NCI-H460 (cell line): ENCODE measurements at regions not wholly inside any gene's neighbourhood (a gene's known extent, or its start where the extent isn't known, plus 50 kb on each side); places are given as distances from the start of the nearest gene placed in this dataset.
"Not testable (repeated sequence)": the region's sequence is repeated elsewhere in the genome, so short reads cannot be mapped to it uniquely, and the experiment has no call there.

Experiments
- DNase-seq: peaks from one replicate; pipeline ENCODE4 v3.0.0-alpha.2; 2016; ENCODE audit warnings: low read depth; ENCODE audit errors: extremely low read depth

DNA sequence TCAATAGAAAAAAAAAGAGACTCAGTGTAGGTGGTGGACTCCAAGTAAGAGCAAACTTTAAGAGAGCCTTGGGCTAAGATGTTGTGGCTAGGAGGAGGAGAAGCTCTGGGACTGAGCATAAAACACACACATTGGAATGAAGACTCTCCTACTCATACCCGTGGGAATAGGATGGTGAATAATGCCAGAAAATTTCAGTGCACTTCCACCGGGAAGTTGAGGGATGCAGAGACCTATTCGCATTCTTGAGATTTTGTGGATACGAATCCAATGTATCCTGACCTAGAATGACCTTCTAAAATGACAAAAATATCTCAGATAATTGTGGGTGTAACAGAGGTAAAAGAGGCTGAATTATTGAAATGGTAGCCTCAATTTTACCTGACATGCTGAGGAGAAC lies 388.7 kb upstream of the SGO1 start:
- DNase-seq: no peak

DNA sequence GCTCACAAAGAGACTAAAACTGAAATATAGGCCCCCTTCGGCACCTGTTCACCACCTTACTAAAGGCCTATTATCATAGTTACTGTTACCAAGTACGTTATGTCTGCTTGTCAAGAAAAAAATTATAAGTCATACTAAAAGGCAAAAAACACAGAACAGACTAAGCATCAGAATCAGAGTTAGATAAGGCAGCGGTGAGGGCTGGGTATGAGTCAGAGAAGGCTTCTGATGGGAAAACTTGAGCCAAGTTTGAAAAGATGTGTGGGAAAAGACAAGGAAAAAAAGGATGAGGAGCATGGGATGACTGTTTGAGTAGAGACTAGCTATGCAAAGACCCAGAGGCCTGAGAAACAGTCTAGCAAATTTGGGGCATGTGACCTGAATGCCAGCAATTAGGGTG lies 387.2 kb upstream of the SGO1 start:
- no peak for DNase-seq

DNA sequence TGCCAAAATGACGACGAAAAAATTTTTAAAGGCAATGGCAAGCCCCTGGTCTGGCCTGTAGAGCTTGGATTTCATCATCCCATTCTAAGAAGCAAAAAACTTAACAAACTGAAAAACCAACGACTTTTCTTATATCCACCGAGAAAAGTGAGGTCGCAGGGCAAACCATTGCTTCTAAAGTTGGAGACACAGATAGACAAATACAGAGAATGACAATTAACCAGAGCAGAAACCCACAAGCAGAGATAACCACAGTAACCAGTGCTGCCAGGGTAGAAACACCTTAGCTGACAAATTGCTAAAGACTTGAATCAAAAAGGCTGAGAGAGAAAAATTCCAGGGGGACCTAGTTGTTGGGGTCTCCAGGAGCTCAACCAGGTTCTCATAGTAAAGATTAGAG lies 386.5 kb upstream of the SGO1 start:
- DNase-seq: no peak

DNA sequence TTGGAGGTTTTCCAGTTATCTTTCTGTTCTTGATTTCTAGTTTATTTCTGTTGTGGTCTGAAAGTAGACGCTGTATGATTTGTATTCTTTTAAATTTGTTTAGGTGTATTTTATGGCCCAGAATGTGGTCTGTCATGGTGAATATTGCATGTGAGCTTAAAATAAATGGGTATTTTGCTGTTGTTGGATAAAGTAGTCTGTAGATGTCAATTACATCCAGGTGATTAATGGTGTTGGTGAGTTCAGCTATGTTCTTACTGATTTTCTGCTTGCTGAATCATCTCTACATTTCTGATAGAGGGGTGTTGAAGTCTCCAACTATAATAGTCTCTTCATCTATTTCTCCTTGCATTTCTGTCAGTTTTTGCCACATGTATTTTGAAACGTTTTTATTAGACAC lies 383.3 kb upstream of the SGO1 start:
- no peak for DNase-seq

DNA sequence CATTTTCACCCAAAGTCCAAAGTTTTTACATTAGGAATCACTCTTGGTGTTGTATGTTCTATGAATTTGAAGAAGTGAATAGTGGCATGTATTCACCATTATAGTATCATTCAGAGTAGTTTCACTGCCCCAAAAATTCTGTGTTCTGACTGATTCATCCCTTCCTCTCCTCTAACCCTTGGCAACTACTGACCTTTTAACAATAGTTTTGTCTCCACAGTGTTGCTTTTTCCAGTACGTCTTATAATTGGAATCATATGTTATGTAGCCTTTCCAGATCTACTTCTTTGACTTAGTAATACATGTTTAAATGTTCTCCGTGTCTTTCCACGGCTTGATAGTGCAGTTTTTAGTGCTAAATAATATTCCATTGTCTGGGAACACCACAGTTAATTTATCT lies 379.0 kb upstream of the SGO1 start:
- DNase-seq: no peak

DNA sequence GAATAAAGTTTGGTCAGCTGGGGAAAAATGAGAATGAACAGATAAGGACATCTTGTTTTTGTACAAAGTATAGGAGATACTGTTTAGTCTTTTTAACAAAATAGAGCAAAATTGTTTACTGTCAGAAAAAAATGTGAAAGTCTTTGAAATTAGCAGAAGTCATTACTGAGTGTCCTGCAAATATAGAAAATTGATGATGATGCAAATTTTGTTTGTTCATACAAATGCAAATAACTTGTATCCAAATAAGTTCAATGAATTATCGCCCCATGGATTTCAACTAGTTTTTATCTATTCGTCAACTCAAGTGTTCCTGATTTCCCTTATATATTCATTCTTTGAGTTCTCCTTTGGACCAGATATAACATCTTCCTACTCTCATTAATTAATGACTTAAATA lies 378.0 kb upstream of the SGO1 start:
- DNase-seq: no peak

DNA sequence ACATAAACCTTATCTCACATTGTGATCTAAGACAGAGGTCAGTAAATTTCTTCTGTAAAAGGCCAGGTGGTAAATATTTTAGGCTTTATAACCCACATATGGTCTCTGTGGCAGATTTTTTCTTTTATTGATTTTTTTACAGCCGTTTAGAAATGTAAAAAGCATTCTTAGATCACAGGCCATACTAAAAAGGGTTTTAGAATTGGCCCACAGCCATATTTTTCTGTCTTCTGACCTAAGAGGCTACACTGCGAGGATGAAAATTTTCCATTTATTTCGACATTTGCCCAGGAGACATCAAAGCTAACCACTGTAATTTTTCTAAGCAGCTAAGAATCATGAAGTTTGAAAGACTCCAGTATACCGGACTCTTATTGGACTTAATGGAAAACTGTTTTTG lies 377.2 kb upstream of the SGO1 start:
- DNase-seq: no peak

DNA sequence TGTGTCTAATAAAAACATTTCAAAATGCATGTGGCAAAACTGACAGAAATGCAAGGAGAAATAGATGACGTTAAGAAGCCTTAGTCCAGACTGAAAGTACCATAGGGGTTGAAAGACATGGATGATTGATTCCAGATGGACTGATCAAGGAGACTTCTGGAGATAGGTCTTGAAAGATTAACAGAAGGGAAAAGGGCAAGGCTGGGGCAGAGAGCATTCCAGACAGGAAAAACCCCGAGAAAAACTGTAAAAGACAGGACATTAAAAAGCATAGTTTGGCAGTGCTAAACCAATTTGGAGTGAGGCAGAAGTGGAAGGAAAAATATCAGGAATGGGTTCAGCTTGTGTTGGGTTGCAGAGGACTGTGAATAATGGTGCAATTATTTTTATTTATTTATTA lies 375.2 kb upstream of the SGO1 start:
- DNase-seq: no peak

DNA sequence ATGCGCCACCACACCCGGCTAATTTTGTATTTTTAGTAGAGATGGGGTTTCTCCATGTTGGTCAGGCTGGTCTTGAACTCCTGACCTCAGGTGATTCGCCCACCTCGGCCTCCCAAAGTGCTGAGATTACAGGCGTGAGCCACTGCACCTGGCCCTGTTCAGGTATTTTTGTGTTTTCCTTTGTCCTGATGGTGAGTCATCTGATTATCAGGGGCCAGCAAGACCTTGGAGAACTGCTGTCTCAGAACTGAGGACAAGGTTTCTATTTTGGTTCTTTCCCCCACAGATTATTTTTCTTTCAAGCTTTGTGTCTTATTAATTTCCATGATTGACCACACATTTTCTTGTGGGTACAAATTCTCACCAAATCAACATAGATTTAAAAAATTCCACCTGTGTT lies 374.4 kb upstream of the SGO1 start:
- not testable (repeated sequence) for DNase-seq

DNA sequence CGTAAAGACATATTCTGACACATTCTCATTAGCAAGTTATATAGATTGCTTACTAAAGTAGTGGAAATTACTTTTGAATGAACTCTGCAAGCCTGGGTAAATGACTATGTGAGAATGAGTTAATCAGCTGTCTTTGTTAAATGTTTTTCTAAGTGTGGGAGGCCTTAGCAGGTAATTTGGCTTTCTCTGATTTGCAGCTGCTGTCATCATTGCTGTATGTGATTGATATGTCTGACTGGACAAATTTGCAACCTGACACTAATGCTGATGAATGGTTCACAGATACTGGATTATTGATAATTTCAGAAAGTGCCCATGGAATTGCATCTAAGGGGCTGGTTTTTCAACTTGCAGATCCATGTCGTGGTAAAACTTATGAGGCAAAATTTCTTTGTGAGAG lies 372.2 kb upstream of the SGO1 start:
- DNase-seq: no peak

DNA sequence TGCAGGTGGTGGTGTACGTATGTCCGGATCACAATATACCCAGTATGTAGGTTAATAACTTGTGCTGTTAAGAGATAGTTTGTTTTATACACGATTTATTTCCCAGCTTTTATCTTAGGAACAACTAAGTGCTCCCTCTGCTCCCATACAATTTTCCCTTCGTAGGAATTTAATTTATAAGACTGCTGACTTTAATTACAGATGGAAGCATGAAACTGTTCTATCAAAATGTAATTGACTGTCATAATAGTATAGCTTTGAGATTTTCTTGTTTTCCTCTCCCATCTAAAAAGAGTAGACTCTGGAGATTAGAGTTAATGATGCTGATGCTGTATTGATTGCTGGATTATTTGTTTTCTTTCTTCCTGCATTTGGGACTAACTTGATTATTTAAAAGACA lies 370.7 kb upstream of the SGO1 start:
- no peak for DNase-seq

DNA sequence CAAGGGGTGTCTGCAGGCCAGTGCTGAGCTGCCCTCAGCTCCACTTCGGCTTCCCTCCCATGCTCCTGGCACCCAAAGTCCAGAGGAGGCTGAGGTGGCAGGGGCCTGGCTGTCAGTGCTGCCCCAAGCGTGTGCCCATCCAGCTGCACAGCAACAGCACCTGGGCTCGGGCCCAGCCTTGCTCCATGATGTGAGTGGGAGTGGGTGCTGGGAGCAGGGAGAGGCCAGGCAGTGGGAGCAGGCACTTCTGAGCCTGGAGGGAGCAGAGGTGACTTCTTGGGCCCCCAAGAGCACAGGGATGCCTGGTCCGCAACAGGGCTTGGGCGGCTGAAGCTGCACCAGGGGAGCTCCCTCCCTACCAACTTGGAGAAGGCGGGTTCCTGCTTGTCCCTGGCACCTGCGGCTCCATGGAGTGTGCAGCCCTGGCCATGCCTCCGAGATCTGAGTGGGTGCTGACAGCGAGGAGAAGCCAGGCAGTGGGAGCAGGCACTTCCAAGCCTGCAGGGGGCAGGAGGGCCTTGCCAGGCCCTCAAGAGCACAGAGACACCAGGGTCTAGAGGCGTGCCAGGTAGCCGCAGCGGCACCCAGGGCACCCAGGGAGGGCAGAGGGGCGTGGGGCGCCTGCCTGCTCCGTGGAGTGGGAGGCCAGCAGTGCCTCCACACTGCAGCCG lies 366.7 kb upstream of the SGO1 start:
- no peak for DNase-seq

DNA sequence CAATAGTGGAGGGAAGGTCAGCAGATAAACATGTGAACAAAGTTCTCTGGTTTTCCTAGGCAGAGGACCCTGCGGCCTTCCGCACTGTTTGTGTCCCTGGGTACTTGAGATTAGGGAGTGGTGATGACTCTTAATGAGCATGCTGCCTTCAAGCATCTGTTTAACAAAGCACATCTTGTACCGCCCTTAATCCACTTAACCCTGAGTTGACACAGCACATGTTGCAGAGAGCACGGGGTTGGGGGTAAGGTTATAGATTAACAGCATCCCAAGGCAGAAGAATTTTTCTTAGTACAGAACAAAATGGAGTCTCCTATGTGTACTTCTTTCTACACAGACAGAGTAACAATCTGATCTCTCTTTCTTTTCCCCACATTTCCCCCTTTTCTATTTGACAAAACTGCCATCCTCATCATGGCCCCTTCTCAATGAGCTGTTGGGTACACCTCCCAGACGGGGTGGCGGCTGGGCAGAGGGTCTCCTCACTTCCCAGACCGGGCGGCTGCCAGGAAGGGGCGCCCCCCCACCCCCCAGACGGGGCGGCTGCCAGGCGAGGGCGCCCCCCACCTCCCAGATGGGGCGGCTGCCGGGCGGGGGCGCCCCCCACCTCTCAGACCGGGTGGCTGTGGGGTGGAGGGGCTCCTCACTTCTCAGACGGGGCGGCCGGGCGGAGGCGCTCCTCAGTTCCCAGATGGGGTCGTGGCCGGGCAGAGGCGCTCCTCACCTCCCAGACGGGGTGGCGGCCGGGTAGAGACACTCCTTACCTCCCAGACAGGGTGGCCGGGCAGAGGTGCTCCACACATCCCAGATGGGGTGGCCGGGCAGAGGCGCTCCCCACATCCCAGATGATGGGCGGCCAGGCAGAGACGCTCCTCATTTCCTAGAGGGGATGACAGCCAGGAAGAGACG lies 361.6 kb upstream of the SGO1 start:
- not testable (repeated sequence) for DNase-seq

DNA sequence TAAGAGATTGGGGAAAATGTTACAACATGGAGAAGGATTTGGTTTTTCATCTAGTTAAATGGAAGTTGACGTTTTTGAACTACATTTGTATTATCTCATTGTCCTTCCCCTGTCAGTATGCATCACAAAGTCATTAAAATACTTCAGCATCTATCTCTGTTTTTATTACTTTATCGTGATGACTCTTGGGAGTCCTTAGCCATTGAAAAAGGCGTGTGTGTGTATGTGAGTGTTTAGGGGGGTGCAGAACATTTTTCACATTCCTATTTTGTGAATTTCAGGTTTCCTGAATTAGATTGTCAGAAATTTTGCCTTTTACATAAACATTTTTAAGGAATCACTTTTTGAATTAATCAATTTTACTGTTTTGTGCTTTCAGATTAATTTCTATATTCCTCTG lies 360.6 kb upstream of the SGO1 start:
- DNase-seq: no peak

DNA sequence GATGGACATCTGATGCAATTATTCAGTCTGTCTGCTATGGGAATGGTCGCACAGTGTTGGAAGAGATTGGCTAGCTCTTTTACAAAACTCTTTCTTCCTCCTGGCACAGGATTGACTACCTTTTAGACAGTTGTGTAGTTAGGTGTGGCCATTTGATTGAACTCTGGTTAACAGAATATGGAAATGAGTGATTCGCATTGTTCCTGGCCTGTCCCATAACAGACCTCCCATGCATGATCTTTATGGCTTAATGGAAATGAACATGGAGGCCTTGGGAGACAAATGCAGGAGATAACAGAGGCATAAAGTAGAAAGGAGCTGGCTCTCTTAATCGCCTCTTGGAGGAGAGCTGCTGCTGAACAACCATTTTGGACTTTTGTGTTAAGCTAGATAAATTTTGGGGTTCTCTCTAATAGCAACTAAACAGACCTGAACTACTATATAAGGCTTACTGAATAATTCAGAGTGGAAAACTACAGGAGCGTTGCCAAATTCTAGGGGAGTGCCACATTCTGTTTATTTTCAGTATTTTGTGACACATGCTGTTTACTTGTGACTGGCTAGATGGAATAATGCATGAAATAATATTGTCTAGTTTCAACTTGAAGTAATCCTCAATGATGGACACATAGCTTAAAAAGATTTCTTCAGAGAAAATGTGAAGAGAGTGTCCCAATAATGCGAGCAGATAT lies 357.7 kb upstream of the SGO1 start:
- no peak for DNase-seq

DNA sequence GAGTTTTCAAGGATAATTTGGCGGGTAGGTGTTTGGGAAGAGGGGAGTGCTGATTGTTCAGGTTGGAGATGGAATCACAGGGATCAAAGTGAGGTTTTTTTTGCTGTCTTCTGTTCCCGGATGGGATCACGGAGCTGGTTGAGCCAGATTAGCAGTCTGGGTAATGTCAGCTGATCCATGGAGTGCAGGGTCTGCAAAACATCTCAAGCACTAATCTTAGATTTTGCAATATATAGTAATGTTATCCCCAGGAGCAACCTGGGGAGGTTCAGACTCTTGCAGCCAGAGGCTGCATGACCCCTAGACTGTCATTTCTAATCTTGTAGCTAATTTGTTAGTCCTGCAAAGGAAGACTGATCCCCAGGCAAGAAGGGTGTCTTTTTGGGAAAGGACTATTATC lies 354.1 kb upstream of the SGO1 start:
- DNase-seq: no peak

DNA sequence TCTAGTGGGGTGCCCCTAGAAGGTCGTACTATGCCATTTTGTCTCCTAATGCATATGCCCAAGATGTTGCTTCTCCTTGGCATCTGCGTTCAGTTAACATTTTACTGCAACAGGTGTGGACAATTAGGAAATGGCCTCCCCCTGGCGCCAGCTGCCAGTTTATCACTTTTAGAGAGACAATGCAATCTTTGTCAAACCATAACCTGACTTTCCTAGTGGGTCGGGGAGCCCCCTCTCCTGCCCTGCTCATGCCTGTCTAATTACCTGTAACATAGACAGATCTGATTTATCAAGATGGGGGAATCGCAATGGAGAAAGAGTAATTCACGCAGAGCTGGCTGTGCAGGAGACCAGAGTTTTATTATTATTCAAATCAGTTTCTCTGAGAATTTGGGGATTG lies 353.7 kb upstream of the SGO1 start:
- DNase-seq: no peak

DNA sequence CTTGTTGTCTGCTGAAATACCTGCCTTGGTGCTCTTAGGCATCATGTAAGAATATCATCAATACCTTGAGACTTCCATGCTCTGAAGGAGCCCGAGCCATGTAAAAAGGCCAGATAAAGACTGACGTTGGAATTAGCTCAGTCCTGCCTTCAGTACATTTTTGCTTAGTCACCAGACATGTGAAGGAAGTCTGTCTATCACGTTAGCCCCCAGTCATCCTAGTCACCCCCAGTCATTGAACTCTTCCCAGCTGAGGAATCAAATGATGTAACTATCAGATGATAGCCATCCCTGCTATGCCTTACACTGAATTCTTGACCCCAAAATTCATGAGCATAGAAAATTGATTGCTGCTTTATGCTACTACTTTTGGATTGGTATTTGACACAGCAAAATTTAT lies 351.2 kb upstream of the SGO1 start:
- no peak for DNase-seq

DNA sequence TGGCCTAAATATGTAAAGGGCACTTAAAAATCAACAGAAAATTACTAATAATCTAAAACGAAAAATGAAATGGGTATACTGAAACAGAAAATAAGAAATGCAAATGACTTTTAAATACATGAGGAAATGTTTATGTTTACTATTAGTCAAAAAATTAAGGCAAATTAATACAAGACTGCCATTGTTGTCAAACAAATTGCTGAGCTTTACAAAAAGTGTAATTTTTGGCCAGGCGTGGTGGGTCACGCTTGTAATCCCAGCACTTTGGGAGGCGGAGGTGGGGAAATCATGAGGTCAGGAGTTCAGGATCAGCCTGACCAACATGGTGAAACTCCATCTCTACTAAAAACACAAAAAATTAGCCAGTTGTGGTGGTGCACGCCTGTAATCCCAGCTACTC lies 343.9 kb upstream of the SGO1 start:
- DNase-seq: no peak

DNA sequence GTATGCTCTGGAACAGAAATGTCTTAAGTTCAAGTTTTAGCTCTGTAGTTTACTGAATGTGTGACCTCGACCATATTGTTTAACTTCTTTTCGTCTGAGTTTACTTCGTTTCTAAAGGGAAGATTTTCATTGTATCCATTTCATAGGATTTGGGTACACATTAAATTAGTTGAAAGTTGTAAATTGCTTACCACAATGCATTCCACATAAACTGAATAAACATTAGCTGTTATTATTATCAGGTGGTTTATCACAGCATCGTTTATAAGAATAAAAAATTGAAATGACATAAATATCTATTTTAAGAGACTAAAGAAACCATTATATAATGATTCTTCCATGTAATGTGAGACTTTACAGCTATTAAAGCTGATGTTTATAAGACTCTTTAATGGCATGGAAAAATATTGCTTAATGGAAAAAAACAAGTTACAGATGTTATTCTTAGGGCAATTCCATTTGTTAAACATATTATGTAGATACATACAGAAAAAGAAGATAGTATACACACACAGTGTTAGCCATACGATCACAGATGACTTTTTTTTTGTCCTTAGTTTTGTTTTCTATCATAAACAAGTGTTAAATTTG lies 342.3 kb upstream of the SGO1 start:
- DNase-seq: no peak

DNA sequence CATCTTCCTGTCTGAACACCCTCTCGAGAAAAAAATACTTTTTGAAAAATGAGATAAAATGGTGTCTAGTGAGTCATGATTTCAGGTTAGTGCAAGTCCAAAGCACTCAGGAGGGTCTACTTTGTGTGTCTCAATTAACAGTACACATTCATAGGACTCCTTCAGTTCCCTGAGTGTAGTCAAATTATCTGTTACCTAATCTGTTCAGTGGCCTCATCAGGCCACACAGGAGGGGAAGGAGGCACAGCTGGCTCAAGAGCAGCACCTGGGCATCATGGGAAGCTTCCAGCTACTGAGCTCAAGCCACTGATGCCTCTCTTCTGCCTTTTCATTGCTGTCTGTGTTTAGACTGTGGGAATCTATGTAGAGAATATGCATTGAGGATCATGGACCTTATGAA lies 341.4 kb upstream of the SGO1 start:
- no peak for DNase-seq
